Natural killer cell (primary cell): ENCODE measurements at regions not wholly inside any gene's neighbourhood (a gene's known extent, or its start where the extent isn't known, plus 50 kb on each side); places are given as distances from the start of the nearest gene placed in this dataset.

Source experiments
- ATAC-seq, 3 donors: fragments of 150-1000 bp in 2 of 3; fragments of 200-7000 bp in 1 of 3; cut with Tn5 transposase; 1 replicate in 1 of 3; 2 replicates in 2 of 3; pipeline ENCODE4 v1.10.0; 2021; ENCODE audit warnings: mild to moderate bottlenecking in 2 of 3, moderate library complexity in 2 of 3
- DNase-seq, 2 donors: peaks; one replicate each; pipeline versions ENCODE4 v3.0.0 to v3.0.0-alpha.2; 2013 to 2021; ENCODE audit warnings: mixed read lengths in 1 of 2
- H3K27ac ChIP-seq: one replicate; pipeline ENCODE4 v1.5.1; 2013; ENCODE audit warnings: mild to moderate bottlenecking, low read length
- H3K27me3 ChIP-seq: one replicate; pipeline ENCODE4 v1.6.1; 2013; ENCODE audit warnings: low read length; ENCODE audit not compliant: control insufficient read depth, insufficient read depth
- H3K36me3 ChIP-seq: one replicate; pipeline ENCODE4 v1.6.1; 2013; ENCODE audit warnings: low read length; ENCODE audit not compliant: control insufficient read depth, insufficient read depth
- H3K4me1 ChIP-seq: one replicate; pipeline ENCODE4 v1.6.1; 2013; ENCODE audit warnings: low read length; ENCODE audit not compliant: control insufficient read depth, insufficient read depth
- H3K4me3 ChIP-seq: one replicate; pipeline ENCODE4 v1.5.1; 2013; ENCODE audit warnings: low read length
- H3K9me3 ChIP-seq: one replicate; pipeline ENCODE4 v1.6.1; 2013; ENCODE audit warnings: low read length; ENCODE audit not compliant: control insufficient read depth, insufficient read depth
- H3K27ac Mint-ChIP-seq, 2 donors: one replicate each; pipeline ENCODE4 v1.8.0; 2022; ENCODE audit warnings: mild to moderate bottlenecking in 2 of 2, mixed read lengths in 2 of 2, moderate library complexity in 1 of 2
- H3K27me3 Mint-ChIP-seq, 2 donors: one replicate each; pipeline ENCODE4 v1.8.0; 2022; ENCODE audit warnings: low read depth in 2 of 2, mixed read lengths in 2 of 2
- H3K36me3 Mint-ChIP-seq: one replicate; pipeline ENCODE4 v1.8.0; 2022; ENCODE audit warnings: mixed read lengths
- H3K4me1 Mint-ChIP-seq, 2 donors: one replicate each; pipeline ENCODE4 v1.8.0; 2022; ENCODE audit warnings: mixed read lengths in 2 of 2
- H3K4me3 Mint-ChIP-seq: one replicate; pipeline ENCODE4 v1.8.0; 2022; ENCODE audit warnings: mild to moderate bottlenecking, moderate library complexity, mixed read lengths
- H3K9me3 Mint-ChIP-seq, 2 donors: one replicate each; pipeline ENCODE4 v1.8.0; 2022; ENCODE audit warnings: mixed read lengths in 2 of 2
- WGBS: methylation state at CpG from one replicate; pipeline ENCODE4 v1.1.7; 2013; ENCODE audit warnings: missing lambda C conversion rate; ENCODE audit not compliant: insufficient coverage; 5-methylcytosine and 5-hydroxymethylcytosine counted together
- intact Hi-C: fragments of 100-400 bp; cut with micrococcal nuclease; formaldehyde crosslinking; loops from one replicate; pipeline ENCODE4 v1.14.2; 2022
- TF ChIP-seq, protein P1 (sequence below): fragments of 200-600 bp; IDR thresholded peaks from one replicate; pipeline ENCODE4 v1.8.0; 2022; ENCODE audit warnings: antibody characterized with exemption

DNA sequence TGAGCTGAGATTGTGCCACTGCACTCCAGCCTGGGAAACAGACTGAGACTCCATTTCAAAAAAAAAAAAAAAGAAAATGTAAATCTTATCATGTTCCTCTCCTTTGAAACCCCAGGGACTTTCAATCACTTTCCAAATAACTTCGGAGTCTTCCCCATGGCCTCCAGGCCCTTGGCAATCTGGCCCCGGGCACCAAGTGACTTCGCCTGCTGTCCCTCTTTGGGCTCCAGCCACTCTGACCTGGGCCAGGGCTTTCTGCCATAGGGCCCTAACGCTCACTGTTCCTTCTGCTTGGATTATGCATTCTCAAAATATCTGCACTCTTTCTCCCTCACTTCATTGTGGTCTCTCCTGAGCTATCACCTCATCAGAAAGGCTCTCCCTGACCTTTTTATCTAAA is 260.9 kb downstream of the KLF13 start:
- no peak overlapping the region for H3K27ac Mint-ChIP-seq
- no peak overlapping the region for H3K4me3 Mint-ChIP-seq
- ATAC-seq (no peak), DNase-seq (no peak)
- no peaks in the 10 kb centered on the region for H3K27me3 ChIP-seq
- H3K4me1 Mint-ChIP-seq: no peaks in the 10 kb centered on the region
- peaks cover 10 to 18% of the 10 kb centered on the region in 2 donors for H3K27me3 Mint-ChIP-seq
- no peak overlapping the region for H3K27ac ChIP-seq
- intact Hi-C loops: no loop called here
- H3K4me1 ChIP-seq: no peaks in the 10 kb centered on the region
- TF ChIP-seq, protein P1, sequence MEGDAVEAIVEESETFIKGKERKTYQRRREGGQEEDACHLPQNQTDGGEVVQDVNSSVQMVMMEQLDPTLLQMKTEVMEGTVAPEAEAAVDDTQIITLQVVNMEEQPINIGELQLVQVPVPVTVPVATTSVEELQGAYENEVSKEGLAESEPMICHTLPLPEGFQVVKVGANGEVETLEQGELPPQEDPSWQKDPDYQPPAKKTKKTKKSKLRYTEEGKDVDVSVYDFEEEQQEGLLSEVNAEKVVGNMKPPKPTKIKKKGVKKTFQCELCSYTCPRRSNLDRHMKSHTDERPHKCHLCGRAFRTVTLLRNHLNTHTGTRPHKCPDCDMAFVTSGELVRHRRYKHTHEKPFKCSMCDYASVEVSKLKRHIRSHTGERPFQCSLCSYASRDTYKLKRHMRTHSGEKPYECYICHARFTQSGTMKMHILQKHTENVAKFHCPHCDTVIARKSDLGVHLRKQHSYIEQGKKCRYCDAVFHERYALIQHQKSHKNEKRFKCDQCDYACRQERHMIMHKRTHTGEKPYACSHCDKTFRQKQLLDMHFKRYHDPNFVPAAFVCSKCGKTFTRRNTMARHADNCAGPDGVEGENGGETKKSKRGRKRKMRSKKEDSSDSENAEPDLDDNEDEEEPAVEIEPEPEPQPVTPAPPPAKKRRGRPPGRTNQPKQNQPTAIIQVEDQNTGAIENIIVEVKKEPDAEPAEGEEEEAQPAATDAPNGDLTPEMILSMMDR: no peak
- no peak overlapping the region for H3K4me3 ChIP-seq
- no peaks in the 10 kb centered on the region for H3K9me3 Mint-ChIP-seq
- no peaks in the 10 kb centered on the region for H3K9me3 ChIP-seq
- 93% methylated on average over 4 of the region's 4 CpGs for WGBS
- H3K36me3 Mint-ChIP-seq: no peaks in the 10 kb centered on the region
- no peaks in the 10 kb centered on the region for H3K36me3 ChIP-seq

GRCh38 chr15:31590609-31591008 is 264.0 kb downstream of the KLF13 start:
- H3K27me3 Mint-ChIP-seq: peaks cover 7 to 11% of the 10 kb centered on the region in 2 donors

GRCh38 chr15:31591908-31592307 is 265.3 kb downstream of the KLF13 start:
- H3K27me3 ChIP-seq: no peaks in the 10 kb centered on the region
- no peaks in the 10 kb centered on the region for H3K9me3 Mint-ChIP-seq
- H3K4me3 Mint-ChIP-seq: no peak overlapping the region
- H3K27ac ChIP-seq: no peak overlapping the region
- H3K9me3 ChIP-seq: no peaks in the 10 kb centered on the region
- TF ChIP-seq, protein P1: no peak
- no peaks in the 10 kb centered on the region for H3K36me3 ChIP-seq
- no peaks in the 10 kb centered on the region for H3K36me3 Mint-ChIP-seq
- no peak overlapping the region for H3K27ac Mint-ChIP-seq
- intact Hi-C loops: no loop called here
- H3K4me1 Mint-ChIP-seq: no peaks in the 10 kb centered on the region
- no peaks in the 10 kb centered on the region for H3K4me1 ChIP-seq
- ATAC-seq (no peak), DNase-seq (no peak)
- H3K27me3 Mint-ChIP-seq: peaks cover 7% of the 10 kb centered on the region in 2 donors
- H3K4me3 ChIP-seq: no peak overlapping the region

More at GRCh38 chr15:31590609-31591008, 264.0 kb downstream of the KLF13 start:
- Mint-ChIP-seq H3K4me3 (no peak overlapping the region), H3K9me3 (no peaks in the 10 kb centered on the region), H3K36me3 (no peaks in the 10 kb centered on the region), H3K4me1 (no peaks in the 10 kb centered on the region), H3K27ac (no peak overlapping the region)
- H3K27me3 ChIP-seq: no peaks in the 10 kb centered on the region
- H3K4me3 ChIP-seq: no peak overlapping the region
- H3K9me3 ChIP-seq: no peaks in the 10 kb centered on the region
- TF ChIP-seq, protein P1: no peak
- ATAC-seq (no peak), DNase-seq (no peak)
- no peak overlapping the region for H3K27ac ChIP-seq
- H3K36me3 ChIP-seq: no peaks in the 10 kb centered on the region
- 80% methylated on average over 4 of the region's 4 CpGs for WGBS
- no peaks in the 10 kb centered on the region for H3K4me1 ChIP-seq
- intact Hi-C loops: no loop called here

- no peaks in the 10 kb centered on the region for H3K36me3 Mint-ChIP-seq
- H3K9me3 Mint-ChIP-seq: no peaks in the 10 kb centered on the region
- intact Hi-C loops: no loop called here
- TF ChIP-seq, protein P1: no peak
- H3K27ac Mint-ChIP-seq: peak overlapping the region in 1 of 2 donors; percentile 74
- H3K4me3 ChIP-seq: no peak overlapping the region
- peak overlapping the region; percentile 38 for H3K4me3 Mint-ChIP-seq
- no peak for DNase-seq
- peaks cover 10 to 20% of the 10 kb centered on the region in 2 donors for H3K4me1 Mint-ChIP-seq
- H3K27ac ChIP-seq: no peak overlapping the region
- ATAC-seq: no peak
- no peaks in the 10 kb centered on the region for H3K36me3 ChIP-seq
- H3K27me3 Mint-ChIP-seq: peaks cover 5 to 7% of the 10 kb centered on the region in 2 donors
- WGBS: 96% methylated on average over 1 of the region's 1 CpG
- no peaks in the 10 kb centered on the region for H3K27me3 ChIP-seq
- H3K9me3 ChIP-seq: no peaks in the 10 kb centered on the region
- peaks cover 11% of the 10 kb centered on the region for H3K4me1 ChIP-seq
These were observed 270.8 kb downstream of the KLF13 start for GRCh38 chr15:31597466-31597865.
